GM12873 (cell line): ENCODE measurements at regions not wholly inside any gene's neighbourhood (a gene's known extent, or its start where the extent isn't known, plus 50 kb on each side); places are given as distances from the start of the nearest gene placed in this dataset.

ENCODE experiments used
- TF ChIP-seq, protein P1 (sequence below): IDR thresholded peaks from 2 replicates; pipeline ENCODE4 v1.5.1; 2012; ENCODE audit warnings: low read depth, mild to moderate bottlenecking, moderate library complexity, low read length, control low read depth; ENCODE audit not compliant: insufficient read depth; ENCODE audit errors: missing control alignments

GRCh38 chr3:880371-880770 is 212.5 kb upstream of the CNTN6 start:
- TF ChIP-seq, protein P1, sequence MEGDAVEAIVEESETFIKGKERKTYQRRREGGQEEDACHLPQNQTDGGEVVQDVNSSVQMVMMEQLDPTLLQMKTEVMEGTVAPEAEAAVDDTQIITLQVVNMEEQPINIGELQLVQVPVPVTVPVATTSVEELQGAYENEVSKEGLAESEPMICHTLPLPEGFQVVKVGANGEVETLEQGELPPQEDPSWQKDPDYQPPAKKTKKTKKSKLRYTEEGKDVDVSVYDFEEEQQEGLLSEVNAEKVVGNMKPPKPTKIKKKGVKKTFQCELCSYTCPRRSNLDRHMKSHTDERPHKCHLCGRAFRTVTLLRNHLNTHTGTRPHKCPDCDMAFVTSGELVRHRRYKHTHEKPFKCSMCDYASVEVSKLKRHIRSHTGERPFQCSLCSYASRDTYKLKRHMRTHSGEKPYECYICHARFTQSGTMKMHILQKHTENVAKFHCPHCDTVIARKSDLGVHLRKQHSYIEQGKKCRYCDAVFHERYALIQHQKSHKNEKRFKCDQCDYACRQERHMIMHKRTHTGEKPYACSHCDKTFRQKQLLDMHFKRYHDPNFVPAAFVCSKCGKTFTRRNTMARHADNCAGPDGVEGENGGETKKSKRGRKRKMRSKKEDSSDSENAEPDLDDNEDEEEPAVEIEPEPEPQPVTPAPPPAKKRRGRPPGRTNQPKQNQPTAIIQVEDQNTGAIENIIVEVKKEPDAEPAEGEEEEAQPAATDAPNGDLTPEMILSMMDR = no peak

DNA sequence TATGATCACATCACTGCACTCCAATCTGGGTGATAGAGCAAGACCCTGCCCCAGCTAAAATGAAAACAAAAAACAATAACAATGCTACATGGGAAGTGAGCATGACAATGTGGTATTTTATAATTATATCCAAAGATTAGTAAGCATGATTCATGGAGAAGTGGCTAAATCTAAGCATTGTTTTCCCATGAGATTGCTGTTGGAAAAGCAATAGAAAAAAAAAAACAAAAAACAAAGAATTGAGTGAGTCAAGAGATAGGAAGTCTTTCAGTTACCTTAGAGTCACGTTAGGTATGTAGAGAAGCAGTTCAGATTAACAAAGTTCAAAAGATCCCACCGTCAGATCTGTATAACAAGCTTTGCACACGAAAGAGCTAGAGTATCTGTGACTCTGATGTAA is 210.3 kb upstream of the CNTN6 start:
- TF ChIP-seq, protein P1 = no peak

DNA sequence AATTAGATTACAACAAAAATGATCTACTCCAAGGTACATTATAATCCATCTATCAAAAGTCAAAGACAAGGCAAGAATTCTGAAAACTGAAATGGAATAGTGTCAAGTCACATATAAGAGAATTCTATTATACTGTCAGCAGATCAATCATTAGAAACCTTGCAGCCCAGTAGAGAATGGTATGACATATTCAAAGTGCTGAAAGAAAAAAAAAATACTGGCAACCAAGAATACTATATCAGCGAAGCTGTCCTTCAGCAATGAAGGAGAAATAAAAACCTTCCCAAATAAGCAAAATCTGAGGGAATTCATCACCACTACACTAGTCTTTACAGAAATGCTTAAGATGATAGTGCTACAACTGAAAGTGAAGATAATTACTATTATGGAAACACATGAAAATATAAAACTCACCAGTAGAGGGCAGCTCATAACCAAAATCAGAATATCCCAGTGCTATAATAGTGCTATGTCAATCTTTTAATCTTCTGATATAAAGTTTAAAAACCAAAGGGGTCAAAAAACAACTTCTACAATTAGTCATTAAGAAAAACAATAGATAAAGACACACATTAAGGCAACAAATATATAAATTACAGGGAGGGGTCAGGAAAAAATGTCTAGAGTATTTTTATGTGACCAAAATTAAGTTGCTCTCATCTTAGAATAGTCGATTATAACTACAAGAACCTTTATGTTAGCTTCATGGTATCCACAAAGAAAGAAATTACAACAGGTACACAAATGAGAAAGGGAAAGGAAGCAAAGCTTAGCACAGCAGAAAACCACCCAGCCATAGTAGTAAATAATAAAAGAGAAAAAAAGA is 190.7 kb upstream of the CNTN6 start:
- TF ChIP-seq, protein P1 = peak; percentile 47

- TF ChIP-seq, protein P1 = no peak
These were observed 187.6 kb upstream of the CNTN6 start for GRCh38 chr3:905217-905616.

GRCh38 chr3:906739-907138 is 186.1 kb upstream of the CNTN6 start:
- TF ChIP-seq, protein P1 = no peak

DNA sequence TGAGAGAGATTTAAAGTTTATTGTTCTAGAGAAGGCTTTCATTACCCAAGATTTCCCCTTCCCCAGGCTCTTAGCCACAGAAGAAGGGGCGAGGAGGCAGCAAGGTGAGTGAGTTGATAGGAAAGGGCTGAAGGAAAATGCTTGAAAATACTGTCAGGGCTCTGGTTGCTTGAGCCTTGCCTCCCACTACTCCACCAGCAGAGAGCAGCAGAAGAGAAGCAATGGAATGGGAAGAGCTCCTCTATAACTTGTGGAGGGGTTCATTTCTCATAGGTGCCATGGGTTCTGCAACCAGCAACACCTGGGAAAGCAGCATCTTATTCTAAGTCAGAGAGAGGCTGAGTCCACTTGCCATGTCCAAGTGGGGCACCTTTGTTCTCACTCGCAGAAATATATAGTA is 184.0 kb upstream of the CNTN6 start:
- TF ChIP-seq, protein P1 = no peak

DNA sequence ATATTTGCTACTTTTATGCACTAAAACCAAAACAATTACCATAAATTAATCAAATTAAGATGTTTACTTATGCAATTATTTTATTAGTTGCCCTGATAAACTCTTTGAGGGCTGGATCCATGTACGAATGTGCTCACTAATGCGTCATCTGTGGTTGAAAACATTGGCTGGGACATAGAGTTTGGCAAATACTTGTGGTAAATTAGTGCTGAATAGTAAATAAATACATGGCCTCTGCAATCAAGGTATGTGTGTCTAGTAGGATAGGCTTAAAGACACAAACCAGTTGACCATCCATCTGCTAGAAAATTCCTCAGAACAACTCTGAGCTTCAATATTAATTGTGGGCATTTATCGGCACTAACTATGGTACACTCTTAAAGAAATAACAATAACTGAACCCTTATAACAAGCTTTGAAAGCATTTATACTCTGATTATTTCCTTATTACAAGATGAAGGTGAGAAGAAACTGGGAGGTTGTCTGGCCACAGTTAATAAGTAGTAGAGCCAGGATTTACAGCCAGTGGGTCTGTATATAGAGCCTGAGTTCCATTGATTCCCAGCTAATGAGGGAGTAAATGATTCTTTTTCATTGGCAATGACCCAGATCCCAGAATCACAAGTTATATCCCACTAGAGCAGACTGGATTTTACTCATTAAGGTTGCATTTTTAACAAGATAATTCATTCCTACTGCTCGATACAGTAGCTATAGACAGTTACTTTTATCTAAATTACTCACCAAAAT is 169.5 kb upstream of the CNTN6 start:
- TF ChIP-seq, protein P1 = no peak
